GM10266 (cell line): ENCODE measurements at regions not wholly inside any gene's neighbourhood (a gene's known extent, or its start where the extent isn't known, plus 50 kb on each side); places are given as distances from the start of the nearest gene placed in this dataset.

Source experiments
- DNase-seq: peaks from one replicate; pipeline ENCODE4 v3.0.0; 2012; ENCODE audit errors: extremely low spot score
- TF ChIP-seq, protein P1 (sequence below): IDR thresholded peaks from 2 replicates; pipeline ENCODE4 v1.5.1; 2012; ENCODE audit warnings: mild to moderate bottlenecking, low read depth; ENCODE audit not compliant: control insufficient read depth, insufficient read depth; ENCODE audit errors: missing control alignments

DNA sequence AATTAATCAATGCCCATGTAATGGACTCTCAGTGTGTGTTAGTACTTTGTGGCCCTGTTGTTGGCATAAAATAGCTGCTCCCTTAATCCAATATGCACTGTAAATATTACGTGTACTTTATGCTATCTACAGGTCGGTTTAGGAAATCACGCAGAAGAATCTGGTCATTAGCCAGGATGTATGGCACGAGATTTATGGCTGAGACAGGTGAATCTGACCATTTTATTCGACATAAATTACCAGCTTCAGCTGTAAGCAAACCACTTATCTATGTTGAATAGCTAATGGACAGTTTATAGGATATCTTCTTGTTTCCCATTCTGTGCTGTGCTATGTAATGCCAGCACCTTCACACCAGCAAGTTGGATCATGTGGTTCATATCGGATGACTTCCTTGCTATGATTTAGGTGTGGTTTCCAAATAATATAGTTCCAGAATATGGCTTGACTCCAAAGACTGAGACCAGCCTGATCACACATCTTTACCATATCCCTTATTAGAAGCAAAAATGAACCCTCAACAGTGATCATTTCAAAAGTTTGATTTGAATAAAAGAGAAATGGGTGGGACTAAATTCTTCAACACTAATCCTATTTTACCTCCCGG lies 301.4 kb downstream of the AHR start:
- TF ChIP-seq, protein P1, sequence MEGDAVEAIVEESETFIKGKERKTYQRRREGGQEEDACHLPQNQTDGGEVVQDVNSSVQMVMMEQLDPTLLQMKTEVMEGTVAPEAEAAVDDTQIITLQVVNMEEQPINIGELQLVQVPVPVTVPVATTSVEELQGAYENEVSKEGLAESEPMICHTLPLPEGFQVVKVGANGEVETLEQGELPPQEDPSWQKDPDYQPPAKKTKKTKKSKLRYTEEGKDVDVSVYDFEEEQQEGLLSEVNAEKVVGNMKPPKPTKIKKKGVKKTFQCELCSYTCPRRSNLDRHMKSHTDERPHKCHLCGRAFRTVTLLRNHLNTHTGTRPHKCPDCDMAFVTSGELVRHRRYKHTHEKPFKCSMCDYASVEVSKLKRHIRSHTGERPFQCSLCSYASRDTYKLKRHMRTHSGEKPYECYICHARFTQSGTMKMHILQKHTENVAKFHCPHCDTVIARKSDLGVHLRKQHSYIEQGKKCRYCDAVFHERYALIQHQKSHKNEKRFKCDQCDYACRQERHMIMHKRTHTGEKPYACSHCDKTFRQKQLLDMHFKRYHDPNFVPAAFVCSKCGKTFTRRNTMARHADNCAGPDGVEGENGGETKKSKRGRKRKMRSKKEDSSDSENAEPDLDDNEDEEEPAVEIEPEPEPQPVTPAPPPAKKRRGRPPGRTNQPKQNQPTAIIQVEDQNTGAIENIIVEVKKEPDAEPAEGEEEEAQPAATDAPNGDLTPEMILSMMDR: no peak
- DNase-seq: no peak

DNA sequence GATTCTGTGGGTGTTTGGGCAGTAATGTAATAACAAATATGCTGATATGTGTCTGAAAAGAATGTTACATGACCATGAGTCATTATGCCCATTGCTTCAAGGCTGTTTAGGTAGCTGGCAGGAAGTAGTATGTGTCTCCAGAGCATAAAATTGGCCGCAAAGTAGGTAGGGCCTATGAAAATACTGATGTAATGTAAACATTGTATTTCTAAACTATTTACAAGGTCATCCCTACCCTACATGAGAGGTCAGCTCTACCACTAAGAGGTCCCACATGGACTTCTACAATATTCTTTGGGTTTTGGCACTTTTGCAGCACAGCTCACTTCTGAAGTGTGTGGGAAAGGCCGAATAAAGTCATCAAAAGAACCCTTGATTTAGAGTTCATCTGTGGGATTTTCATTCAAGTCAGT lies 301.9 kb downstream of the AHR start:
- DNase-seq: no peak
- TF ChIP-seq, protein P1: no peak

DNA sequence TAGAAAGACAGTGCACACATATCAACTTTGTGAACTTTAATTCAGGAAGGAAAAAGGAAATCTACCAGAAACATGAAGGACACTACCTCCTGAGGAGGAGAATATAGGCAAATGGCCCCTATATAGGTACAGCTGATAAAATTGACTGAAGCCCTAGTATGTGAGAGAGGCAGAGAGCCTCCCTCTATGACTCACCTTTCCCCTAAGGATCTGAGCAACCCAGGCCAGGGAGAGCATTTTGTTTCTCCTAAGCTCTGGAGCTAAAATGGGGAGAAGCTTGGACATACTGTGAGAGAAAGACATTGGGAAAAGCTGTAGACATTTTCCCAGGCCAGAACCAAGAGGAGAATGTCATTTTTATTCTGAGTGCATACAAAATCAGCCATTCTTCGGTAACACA lies 303.5 kb downstream of the AHR start:
- no peak for DNase-seq
- TF ChIP-seq, protein P1: no peak

DNA sequence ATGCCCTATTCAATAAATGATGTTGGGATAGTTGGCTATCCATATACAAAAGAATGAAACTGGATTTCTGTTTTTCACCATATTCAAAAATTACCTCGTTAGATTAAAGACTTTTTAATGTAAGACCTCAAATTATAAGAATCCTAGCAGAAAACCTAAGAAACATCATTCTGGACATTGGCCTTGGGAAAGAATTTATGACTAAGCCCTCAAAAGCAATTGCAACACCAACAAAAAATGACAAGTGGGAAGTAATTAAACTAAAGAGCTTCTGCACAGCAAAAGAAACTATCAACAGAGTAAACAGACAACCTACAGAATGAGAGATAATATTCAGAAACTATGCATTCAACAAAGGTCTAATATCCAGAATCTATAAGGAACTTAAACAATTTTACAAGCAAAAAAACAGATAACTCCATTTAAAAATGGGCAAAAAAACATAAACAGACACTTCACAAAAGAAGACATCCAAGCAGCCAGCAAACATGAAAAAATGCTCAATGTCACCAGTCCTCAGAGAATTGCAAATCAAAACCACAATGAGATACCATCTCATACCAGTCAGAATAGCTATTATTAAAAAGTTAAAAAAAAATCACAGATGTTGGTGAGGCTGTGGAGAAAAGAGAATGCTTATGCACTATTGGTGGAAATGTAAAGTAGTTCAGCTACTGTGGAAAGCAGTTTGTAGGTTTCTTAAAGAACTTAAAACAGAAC lies 309.8 kb downstream of the AHR start:
- DNase-seq: no peak
- TF ChIP-seq, protein P1: no peak

DNA sequence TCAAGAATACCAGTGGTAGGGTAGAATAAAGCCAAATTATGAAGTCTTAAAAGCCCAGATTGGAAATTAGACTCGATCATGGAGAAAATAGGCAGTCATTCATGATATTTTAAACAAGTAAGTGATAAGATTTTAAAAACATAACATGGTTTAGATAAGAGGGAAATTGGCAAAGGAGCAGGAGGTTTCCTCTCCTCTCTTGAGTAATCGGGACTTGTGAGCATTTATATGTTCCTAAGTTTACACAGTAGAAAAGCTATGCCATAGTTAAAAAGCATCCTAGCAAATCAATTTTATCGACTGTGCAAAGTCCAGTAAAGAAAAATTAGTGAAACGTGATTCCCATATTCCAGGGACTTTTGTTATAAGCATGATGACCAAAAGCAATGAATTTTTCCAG lies 313.2 kb downstream of the AHR start:
- DNase-seq: no peak
- TF ChIP-seq, protein P1: no peak

DNA sequence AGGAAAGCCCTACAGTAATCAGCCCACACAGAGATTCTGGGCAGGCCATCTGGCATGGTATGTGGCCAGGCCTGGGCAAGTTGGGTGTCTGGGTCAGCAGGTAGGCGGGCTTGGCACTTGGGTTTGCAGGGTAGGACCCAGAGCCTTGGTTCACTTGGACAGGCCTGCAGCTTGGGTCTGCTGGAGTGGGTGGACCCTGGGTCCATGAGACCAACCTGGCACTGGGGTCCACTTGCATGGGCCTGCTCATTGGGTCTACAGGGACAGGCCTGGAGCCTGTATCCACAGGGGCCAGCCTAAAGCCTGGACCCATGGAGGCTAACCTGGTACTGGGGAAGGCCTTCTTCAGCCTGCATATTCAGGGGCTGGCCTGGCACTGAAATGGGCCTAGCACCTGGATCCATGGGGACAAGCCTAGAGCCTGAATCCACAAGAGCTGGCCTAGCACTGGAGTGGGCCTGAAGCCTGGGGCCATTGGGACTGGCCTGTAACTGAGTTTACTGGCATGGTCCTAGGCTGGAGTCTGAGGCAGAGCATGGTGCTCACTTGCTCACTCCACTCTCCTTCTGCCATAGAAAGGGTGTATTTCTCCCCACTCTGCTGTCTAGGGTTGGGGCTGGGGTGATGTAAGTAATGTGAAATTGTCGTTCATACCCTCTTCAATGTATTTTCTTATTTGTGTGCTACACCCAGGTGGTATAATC lies 315.0 kb downstream of the AHR start:
- TF ChIP-seq, protein P1: no peak
- no peak for DNase-seq

DNA sequence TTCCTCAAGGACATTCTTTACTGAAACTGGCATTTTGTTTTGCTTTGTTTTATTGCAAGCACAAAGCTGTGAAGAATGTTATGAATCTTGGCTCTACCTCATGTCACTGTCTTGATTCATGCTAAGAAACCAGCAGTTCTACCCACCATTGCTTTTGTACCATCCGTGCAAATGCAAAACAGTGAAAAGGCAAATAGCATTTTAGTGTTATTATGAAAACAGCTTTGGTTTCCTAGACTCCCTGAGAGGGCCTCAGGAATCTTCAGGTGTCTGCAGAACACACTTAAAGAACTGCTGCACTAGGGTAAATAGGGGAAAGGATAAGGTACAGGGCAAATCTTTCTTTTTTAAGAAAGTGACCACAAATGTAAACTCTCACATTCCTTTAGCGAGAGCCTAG lies 318.9 kb downstream of the AHR start:
- DNase-seq: no peak

More for the DNA sequence above, 318.9 kb downstream of the AHR start:
- TF ChIP-seq, protein P1: no peak
